H1 (cell line): ENCODE measurements at regions not wholly inside any gene's neighbourhood (a gene's known extent, or its start where the extent isn't known, plus 50 kb on each side); places are given as distances from the start of the nearest gene placed in this dataset.

Source experiments
- CTCF ChIA-PET: fragments of 300-600 bp; sonication (Branson Sonifier 250); formaldehyde crosslinking; loops from one replicate; lab custom pipeline; 2021; ENCODE audit not compliant: partially characterized antibody; lab: Charles Lee
- POLR2A ChIA-PET: fragments of 300-600 bp; sonication (Branson Sonifier 250); formaldehyde crosslinking; loops from one replicate; lab custom pipeline; 2021; ENCODE audit warnings: inconsistent platforms; ENCODE audit not compliant: partially characterized antibody; lab: Charles Lee
- DNase-seq, 2 experiments: peaks; one replicate each; pipeline versions ENCODE4 v3.0.0 to v3.0.0-alpha.2; 2010 to 2022; ENCODE audit warnings: low spot score in 2 of 2, low read depth in 1 of 2, mixed read lengths in 1 of 2
- FAIRE-seq: peaks from 2 replicates; lab custom pipeline; 2011; peaks lifted over from hg19 to GRCh38; lab: Jason Lieb, UNC
- H2AFZ ChIP-seq: 2 replicates; pipeline ENCODE4 v1.8.1; 2012; ENCODE audit warnings: low read length, inconsistent platforms
- H2AK5ac ChIP-seq: 2 replicates; pipeline ENCODE4 v1.6.1; 2013; ENCODE audit warnings: low read depth, low read length
- H2BK120ac ChIP-seq: replicated peaks from 2 replicates; pipeline ENCODE3; 2013; ENCODE audit warnings: low read depth, low read length, inconsistent platforms
- H2BK12ac ChIP-seq: 2 replicates; pipeline ENCODE4 v1.6.1; 2013; ENCODE audit warnings: low read depth, low read length
- H2BK15ac ChIP-seq: 2 replicates; pipeline ENCODE4 v1.6.1; 2013; ENCODE audit warnings: low read length
- H2BK20ac ChIP-seq: 2 replicates; pipeline ENCODE4 v1.6.1; 2013; ENCODE audit warnings: low read length
- H2BK5ac ChIP-seq: 2 replicates; pipeline ENCODE4 v1.6.1; 2013; ENCODE audit warnings: low read depth, low read length
- H3K14ac ChIP-seq: 2 replicates; pipeline ENCODE4 v1.6.1; 2013; ENCODE audit warnings: inconsistent platforms; ENCODE audit not compliant: insufficient read length
- H3K18ac ChIP-seq: 2 replicates; pipeline ENCODE4 v1.6.1; 2013; ENCODE audit warnings: low read length; ENCODE audit errors: extremely low read depth
- H3K23ac ChIP-seq: 2 replicates; pipeline ENCODE4 v1.6.1; 2013; ENCODE audit warnings: inconsistent platforms; ENCODE audit not compliant: insufficient read length
- H3K23me2 ChIP-seq: 2 replicates; pipeline ENCODE4 v1.6.1; 2013; ENCODE audit warnings: low read depth, low read length
- H3K27ac ChIP-seq: 2 replicates; pipeline ENCODE4 v1.6.1; 2011; ENCODE audit warnings: low read depth, low read length, inconsistent platforms
- H3K27me3 ChIP-seq, 4 experiments: replicated peaks in 1 of 4; 1 replicate in 1 of 4; 2 replicates in 3 of 4; pipeline versions ENCODE4 v1.6.1 to v1.8.1; 2011 to 2013; ENCODE audit warnings: low read length in 3 of 4, mild to moderate bottlenecking in 3 of 4, inconsistent platforms in 2 of 4, mixed read lengths in 2 of 4, moderate library complexity in 1 of 4; ENCODE audit not compliant: control insufficient read depth in 3 of 4, insufficient read depth in 3 of 4; ENCODE audit errors: extremely low read depth in 1 of 4
- H3K36me3 ChIP-seq, 4 experiments: 2 replicates each; pipeline versions ENCODE4 v1.6.1 to v1.8.1; 2011 to 2013; ENCODE audit warnings: mild to moderate bottlenecking in 4 of 4, low read length in 3 of 4, moderate library complexity in 2 of 4, control low read depth in 1 of 4, inconsistent platforms in 1 of 4; ENCODE audit not compliant: insufficient read depth in 4 of 4, control insufficient read depth in 2 of 4
- H3K4ac ChIP-seq: replicated peaks from 2 replicates; pipeline ENCODE3; 2013; ENCODE audit warnings: low read length, low read depth, mixed read lengths, inconsistent platforms; ENCODE audit not compliant: insufficient read length
- H3K4me1 ChIP-seq, 4 experiments: replicated peaks in 1 of 4; 1 replicate in 1 of 4; 2 replicates in 3 of 4; pipeline versions ENCODE4 v1.6.1 to v1.8.1; 2011 to 2013; ENCODE audit warnings: low read length in 3 of 4, inconsistent platforms in 2 of 4, mixed read lengths in 1 of 4; ENCODE audit not compliant: insufficient read depth in 4 of 4, control insufficient read depth in 3 of 4
- H3K4me2 ChIP-seq, 2 experiments: 2 replicates each; pipeline versions ENCODE4 v1.6.1 to v1.8.1; 2011 to 2013; ENCODE audit warnings: low read depth in 2 of 2, low read length in 2 of 2, control low read depth in 1 of 2, inconsistent platforms in 1 of 2, mild to moderate bottlenecking in 1 of 2; ENCODE audit not compliant: insufficient read depth in 1 of 2
- H3K4me3 ChIP-seq, 4 experiments: fragments of 200-600, 300-600 bp in 1 of 4; sonication (generic), shearing (Covaris generic), sonication (Bioruptor Twin) in 1 of 4; 2 replicates each; pipeline versions ENCODE4 v1.5.1 to v1.8.1; 2011 to 2016; ENCODE audit warnings: low read length in 4 of 4, low read depth in 3 of 4, control low read depth in 2 of 4, inconsistent platforms in 2 of 4, mild to moderate bottlenecking in 2 of 4, mixed read lengths in 1 of 4, moderate library complexity in 1 of 4; ENCODE audit not compliant: insufficient read depth in 2 of 4; ENCODE audit errors: extremely low read depth in 1 of 4
- H3K56ac ChIP-seq: replicated peaks from 2 replicates; pipeline ENCODE3; 2013; ENCODE audit warnings: low read depth, mild to moderate bottlenecking, mixed read lengths, low read length, inconsistent platforms; ENCODE audit not compliant: insufficient read length
- H3K79me1 ChIP-seq: 2 replicates; pipeline ENCODE4 v1.6.1; 2013; ENCODE audit warnings: low read depth, low read length, control low read depth
- H3K79me2 ChIP-seq, 2 experiments: 2 replicates each; pipeline versions ENCODE4 v1.6.1 to v1.8.1; 2012 to 2013; ENCODE audit warnings: low read length in 2 of 2, mild to moderate bottlenecking in 2 of 2, inconsistent platforms in 1 of 2; ENCODE audit not compliant: insufficient read depth in 2 of 2, control insufficient read depth in 1 of 2
- H3K9ac ChIP-seq, 4 experiments: replicated peaks in 1 of 4; 1 replicate in 1 of 4; 2 replicates in 3 of 4; pipeline versions ENCODE4 v1.6.1 to v1.8.1; 2011 to 2013; ENCODE audit warnings: low read depth in 3 of 4, low read length in 3 of 4, control low read depth in 2 of 4, mild to moderate bottlenecking in 2 of 4, moderate library complexity in 2 of 4, inconsistent platforms in 1 of 4; ENCODE audit errors: extremely low read depth in 1 of 4
- H3K9me3 ChIP-seq, 2 experiments: 2 replicates each; pipeline versions ENCODE4 v1.6.1 to v1.8.1; 2012 to 2013; ENCODE audit warnings: mild to moderate bottlenecking in 2 of 2, moderate library complexity in 2 of 2, control low read depth in 1 of 2, inconsistent platforms in 1 of 2, low read depth in 1 of 2, low read length in 1 of 2, mixed read lengths in 1 of 2; ENCODE audit not compliant: insufficient read depth in 2 of 2
- H4K20me1 ChIP-seq, 2 experiments: replicated peaks in 1 of 2; 2 replicates each; pipeline versions ENCODE3 to v1.8.1; 2011 to 2013; ENCODE audit warnings: inconsistent platforms in 2 of 2, low read length in 2 of 2, mild to moderate bottlenecking in 1 of 2; ENCODE audit not compliant: insufficient read depth in 2 of 2, control insufficient read depth in 1 of 2
- H4K5ac ChIP-seq: 2 replicates; pipeline ENCODE4 v1.6.1; 2013; ENCODE audit warnings: low read length, low read depth, mixed read lengths, inconsistent platforms; ENCODE audit not compliant: insufficient read length
- H4K8ac ChIP-seq: 2 replicates; pipeline ENCODE4 v1.8.0; 2013; ENCODE audit warnings: mild to moderate bottlenecking, moderate library complexity, low read length, inconsistent platforms; ENCODE audit not compliant: insufficient read depth; ENCODE audit errors: extremely low read depth
- H4K91ac ChIP-seq: replicated peaks from 2 replicates; pipeline ENCODE3; 2013; ENCODE audit warnings: low read length, mixed read lengths, inconsistent platforms; ENCODE audit not compliant: insufficient read length
- CBX8 ChIP-seq: fragments of 300-800, 300-1000 bp; sonication (generic); IDR thresholded peaks from 2 replicates; pipeline ENCODE4 v1.7.1; 2016; ENCODE audit warnings: low read depth, low read length, borderline replicate concordance
- HDAC6 ChIP-seq: IDR thresholded peaks from one replicate; pipeline ENCODE4 v1.7.1; 2012; ENCODE audit warnings: low read depth, mild to moderate bottlenecking, inconsistent platforms, low read length, moderate library complexity
- POLR2A ChIP-seq, 2 experiments: IDR thresholded peaks; 1 replicate in 1 of 2; 2 replicates in 1 of 2; pipeline ENCODE4 v1.6.1; 2011; ENCODE audit warnings: low read depth in 2 of 2, low read length in 2 of 2, mild to moderate bottlenecking in 2 of 2; ENCODE audit errors: control extremely low read depth in 1 of 2
- SAP30 ChIP-seq: fragments of 300-600 bp; sonication (generic); IDR thresholded peaks from 2 replicates; pipeline ENCODE4 v1.7.1; 2012; ENCODE audit warnings: low read length, moderate library complexity, mild to moderate bottlenecking, inconsistent platforms; ENCODE audit not compliant: insufficient read depth, insufficient replicate concordance
- SP4 ChIP-seq: IDR thresholded peaks from 2 replicates; pipeline ENCODE4 v1.6.1; 2012; ENCODE audit warnings: low read length, inconsistent platforms
- SRF ChIP-seq: IDR thresholded peaks from 2 replicates; pipeline ENCODE4 v1.6.1; 2011; ENCODE audit warnings: mild to moderate bottlenecking, low read depth, low read length, moderate library complexity
- WGBS, 2 experiments: shearing (Covaris generic) in 1 of 2; methylation state at CpG; one replicate each; pipeline versions ENCODE4 v1.1.6 to v1.1.7; 2013 to 2015; ENCODE audit warnings: low lambda C conversion rate in 2 of 2, mixed read lengths in 2 of 2, inconsistent platforms in 1 of 2, low coverage in 1 of 2, missing lambda C conversion rate in 1 of 2; ENCODE audit not compliant: insufficient replicate concordance in 2 of 2, insufficient coverage in 1 of 2, insufficient read length in 1 of 2; ENCODE audit errors: extremely low coverage in 1 of 2, missing lambda C conversion rate in 1 of 2; 5-methylcytosine and 5-hydroxymethylcytosine counted together

DNA sequence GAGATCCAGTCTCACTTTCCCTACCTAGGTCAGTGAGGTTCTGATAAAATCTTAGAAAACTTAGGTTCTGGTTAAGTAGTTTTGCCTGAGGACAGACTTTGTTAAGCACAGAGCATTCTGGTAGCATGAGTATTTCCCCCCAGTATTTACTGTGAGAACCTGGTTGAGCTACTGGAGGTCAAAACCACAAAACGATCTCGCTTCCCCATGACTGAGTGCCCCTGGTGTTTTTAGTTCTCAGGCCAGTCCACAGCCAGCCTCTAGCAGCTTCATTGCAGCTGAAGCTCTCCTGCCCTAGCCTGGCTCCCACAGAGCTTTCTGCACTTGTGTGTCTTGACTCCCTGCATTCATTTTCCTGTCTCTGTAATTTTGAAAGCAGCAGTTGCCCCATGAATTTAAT is 1138.2 kb downstream of the UQCRFS1 start:
- WGBS, 2 experiments: 82% methylated on average over 2 of the region's 2 CpGs; no CpG with 5 or more reads in 1 of the 2 experiments
- CTCF ChIA-PET: interaction anchor here (1.4 to 3.2 kb wide), 3 partner anchors 49 to 249 kb away, joined by 3 to 9 read pairs (median 8); no protein-coding TSS in a partner anchor
- Histone ChIP-seq H2AK5ac (no peak overlapping the region), H3K79me2 (no peaks in the 10 kb centered on the region), H4K8ac (peak overlapping the region; percentile 32; the same call in 1 of the 2 replicates), H3K27ac (no peak overlapping the region), H3K14ac (no peak overlapping the region), H3K4ac (no peak overlapping the region), H2BK15ac (no peak overlapping the region), H3K9me3 (no peaks in the 10 kb centered on the region), H3K36me3 (no peaks in the 10 kb centered on the region), H3K4me1 (no peaks in the 10 kb centered on the region), H4K91ac (no peak overlapping the region), H4K5ac (no peak overlapping the region), H2BK12ac (no peak overlapping the region), H3K18ac (no peak overlapping the region), H4K20me1 (no peaks in the 10 kb centered on the region), H3K79me1 (no peaks in the 10 kb centered on the region), H3K23me2 (no peaks in the 10 kb centered on the region), H3K56ac (no peak overlapping the region), H3K4me3 (no peak overlapping the region), H3K9ac (no peak overlapping the region), H2BK5ac (no peak overlapping the region), H3K4me2 (no peak overlapping the region), H2AFZ (no peak overlapping the region), H2BK20ac (no peak overlapping the region), H3K27me3 (no peaks in the 10 kb centered on the region), H3K23ac (no peak overlapping the region), H2BK120ac (no peak overlapping the region)
- POLR2A ChIA-PET: no interaction called here
- DNase-seq (no peak), FAIRE-seq (no peak)
- no peak for TF ChIP-seq CBX8
- no peak for TF ChIP-seq POLR2A (IDR thresholded peaks at IDR 0.05; ENCODE audit: control extremely low read depth in 1 of 2, low read depth in 2 of 2, low read length in 2 of 2)
- no peak for TF ChIP-seq SAP30
- TF ChIP-seq HDAC6: no peak
- no peak for TF ChIP-seq SP4
- TF ChIP-seq SRF: no peak
